Dermis microvascular lymphatic vessel endothelial cell (primary cell): ENCODE measurements at regions not wholly inside any gene's neighbourhood (a gene's known extent, or its start where the extent isn't known, plus 50 kb on each side); places are given as distances from the start of the nearest gene placed in this dataset.
"Not testable (repeated sequence)": the region's sequence is repeated elsewhere in the genome, so short reads cannot be mapped to it uniquely, and the experiment has no call there.

ENCODE experiments used
- DNase-seq, 2 donors: peaks; one replicate each; pipeline versions ENCODE4 v3.0.0 to v3.0.0-alpha.2; 2010; ENCODE audit warnings: low read depth in 2 of 2

- no peak for DNase-seq
These were observed 53.5 kb downstream of the FOXD2 start for GRCh38 chr1:47491341-47491753.

GRCh38 chr1:47495176-47495713 is 57.4 kb downstream of the FOXD2 start:
- DNase-seq: no peak

GRCh38 chr1:47498551-47498950 is 60.7 kb downstream of the FOXD2 start:
- DNase-seq: no peak

GRCh38 chr1:47501069-47501468 is 63.2 kb downstream of the FOXD2 start:
- DNase-seq: no peak

- no peak for DNase-seq
These were observed 65.0 kb downstream of the FOXD2 start for GRCh38 chr1:47502746-47503370.

- DNase-seq: not testable (repeated sequence)
These were observed 67.0 kb downstream of the FOXD2 start for GRCh38 chr1:47504840-47505239.

- no peak for DNase-seq
These were observed 67.4 kb downstream of the FOXD2 start for GRCh38 chr1:47505267-47505666.

GRCh38 chr1:47506053-47506452 is 68.2 kb downstream of the FOXD2 start:
- DNase-seq: no peak

GRCh38 chr1:47507144-47507543 is 69.3 kb downstream of the FOXD2 start:
- DNase-seq: no peak

- no peak for DNase-seq
These were observed 70.2 kb downstream of the FOXD2 start for GRCh38 chr1:47507881-47508701.

- no peak for DNase-seq
These were observed 71.0 kb downstream of the FOXD2 start for GRCh38 chr1:47508702-47509431.

- DNase-seq: no peak
These were observed 72.5 kb downstream of the FOXD2 start for GRCh38 chr1:47510282-47510811.

- DNase-seq: no peak
These were observed 74.0 kb downstream of the FOXD2 start for GRCh38 chr1:47511825-47512224.

- no peak for DNase-seq
These were observed 75.5 kb downstream of the FOXD2 start for GRCh38 chr1:47513393-47513792.

GRCh38 chr1:47514229-47514628 is 76.4 kb downstream of the FOXD2 start:
- DNase-seq: no peak

- no peak for DNase-seq
These were observed 77.4 kb downstream of the FOXD2 start for GRCh38 chr1:47515164-47515789.

- DNase-seq: no peak
These were observed 80.1 kb downstream of the FOXD2 start for GRCh38 chr1:47517946-47518345.

- DNase-seq: no peak
These were observed 81.6 kb downstream of the FOXD2 start for GRCh38 chr1:47519491-47519890.

- DNase-seq: no peak
These were observed 82.1 kb downstream of the FOXD2 start for GRCh38 chr1:47519971-47520370.

- DNase-seq: peak in 1 of 2 donors; percentile 55
These were observed 83.4 kb downstream of the FOXD2 start for GRCh38 chr1:47521034-47521881.
